Erythroblast (primary cell): ENCODE measurements at regions not wholly inside any gene's neighbourhood (a gene's known extent, or its start where the extent isn't known, plus 50 kb on each side); places are given as distances from the start of the nearest gene placed in this dataset.

Experiments
- DNase-seq, 2 experiments: peaks; one replicate each; lab custom pipeline; 2025; lab: John Stamatoyannopoulos, UW
- GATA1 ChIP-seq: IDR thresholded peaks from 2 replicates; pipeline ENCODE4 v1.6.1; 2011; ENCODE audit warnings: low read depth, mild to moderate bottlenecking, control low read depth, low read length, moderate library complexity
- POLR2A ChIP-seq: IDR thresholded peaks from 2 replicates; pipeline ENCODE4 v1.6.1; 2011; ENCODE audit warnings: mild to moderate bottlenecking, low read length

DNA sequence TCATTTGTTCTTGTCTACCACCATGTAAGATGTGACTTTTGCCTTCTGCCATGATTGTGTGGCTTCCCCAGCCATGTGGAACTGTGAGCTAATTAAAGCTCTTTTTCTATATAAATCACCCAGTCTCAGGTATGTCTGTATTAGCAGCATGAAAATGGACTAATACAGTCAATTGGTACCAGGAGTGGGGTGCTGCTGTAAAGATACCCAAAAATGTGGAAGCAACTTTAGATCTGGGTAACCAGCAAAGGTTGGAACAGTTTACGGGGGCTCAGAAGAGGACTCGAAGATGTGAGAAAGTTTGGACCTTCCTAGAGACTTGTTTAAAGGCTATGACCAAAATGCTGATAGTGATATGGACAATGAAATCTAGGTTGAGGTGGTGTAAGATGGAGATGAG, 488.9 kb downstream of the ISL1 start:
- no peak for DNase-seq
- TF ChIP-seq POLR2A = no peak
- TF ChIP-seq GATA1 = no peak

DNA sequence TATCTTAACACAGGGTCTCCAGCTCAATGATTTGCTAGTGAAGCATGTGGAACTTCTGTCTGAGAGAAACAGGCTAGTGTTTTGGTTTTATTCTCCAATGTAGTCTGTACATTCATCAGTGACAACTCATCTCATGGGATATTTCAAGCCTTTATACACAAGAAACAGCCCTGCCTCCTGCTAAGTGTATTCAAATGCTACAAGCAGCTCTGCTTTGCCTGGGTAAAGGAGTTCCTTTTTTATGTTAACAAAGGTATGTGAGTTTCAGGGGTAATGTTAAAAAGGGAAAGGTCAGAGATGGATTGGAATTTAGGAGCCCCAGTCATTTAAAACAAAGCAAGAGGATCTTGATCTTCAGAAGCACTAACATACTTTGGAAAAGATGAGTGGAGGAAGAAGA, 498.7 kb downstream of the ISL1 start:
- TF ChIP-seq GATA1 (no peak), POLR2A (no peak)
- no peak for DNase-seq

DNA sequence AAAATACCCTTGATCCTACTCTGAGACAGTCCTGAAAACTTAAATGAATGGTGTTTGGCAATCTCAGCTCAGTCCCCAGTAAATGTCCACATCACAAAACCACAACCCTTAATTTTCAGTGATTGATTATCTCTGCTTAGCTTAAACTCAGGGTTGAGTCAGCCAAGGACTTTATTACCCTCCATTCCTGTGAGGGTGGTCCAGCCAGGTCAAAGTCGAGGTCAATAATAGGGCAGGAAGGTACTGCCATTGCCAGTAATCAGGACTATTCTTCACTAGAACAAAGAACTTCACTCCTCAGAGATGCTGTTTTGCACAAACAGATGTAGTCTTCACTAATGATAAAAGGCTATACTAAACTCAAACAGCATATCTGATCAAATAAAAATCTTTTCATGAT, 499.4 kb downstream of the ISL1 start:
- TF ChIP-seq POLR2A (no peak), GATA1 (no peak)
- DNase-seq = no peak

DNA sequence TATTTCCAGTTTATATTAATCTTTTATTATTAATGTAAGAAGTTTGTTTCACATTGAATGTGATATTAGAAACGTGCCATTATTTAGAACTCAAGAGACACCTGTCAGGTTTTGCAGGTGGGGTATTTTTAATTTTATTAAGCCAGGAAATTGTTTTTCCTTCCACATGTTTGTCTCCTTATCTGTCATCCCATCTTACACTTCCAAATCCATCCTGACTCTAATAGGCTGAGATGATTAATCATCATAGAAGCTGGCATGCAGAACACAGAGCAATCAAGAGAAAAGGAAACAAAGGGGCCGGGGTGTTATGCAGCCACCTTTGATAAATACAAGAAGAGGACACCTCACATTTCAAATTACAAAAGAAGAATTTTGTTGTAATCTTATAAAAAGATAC, 506.5 kb downstream of the ISL1 start:
- no peak for TF ChIP-seq POLR2A
- TF ChIP-seq GATA1 = no peak
- DNase-seq = no peak

DNA sequence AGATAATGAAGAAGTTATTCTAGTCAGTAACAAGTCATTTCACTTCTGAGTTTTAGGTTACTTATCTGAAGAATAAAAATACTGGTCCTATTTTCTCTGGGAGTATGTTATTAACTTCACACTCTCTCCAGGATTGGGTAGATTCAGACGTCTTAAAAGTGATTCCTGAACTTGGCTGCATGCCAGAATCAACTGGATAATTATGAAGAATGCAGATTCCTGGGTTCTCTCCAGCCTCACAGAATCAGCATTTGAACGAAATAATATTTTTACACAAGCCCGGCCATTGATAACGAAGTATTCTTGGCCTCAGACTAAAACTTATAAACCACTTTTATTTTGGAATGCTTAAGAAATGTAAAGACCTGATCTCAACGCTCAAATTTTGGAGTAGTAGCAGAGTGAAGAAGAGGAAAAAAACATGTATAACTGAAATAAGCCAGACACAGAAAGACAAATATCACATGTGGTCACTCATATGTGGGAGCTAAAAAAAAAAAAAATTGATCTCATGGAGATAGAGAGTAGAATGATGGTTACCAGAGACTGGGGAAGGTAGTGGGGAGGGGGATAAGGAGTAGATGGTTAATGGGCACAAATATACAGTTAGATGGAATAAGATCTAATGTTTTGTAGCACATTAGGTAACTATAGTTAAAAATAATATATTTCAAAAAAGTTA, 507.3 kb downstream of the ISL1 start:
- TF ChIP-seq POLR2A = no peak
- no peak for TF ChIP-seq GATA1
- DNase-seq = no peak

DNA sequence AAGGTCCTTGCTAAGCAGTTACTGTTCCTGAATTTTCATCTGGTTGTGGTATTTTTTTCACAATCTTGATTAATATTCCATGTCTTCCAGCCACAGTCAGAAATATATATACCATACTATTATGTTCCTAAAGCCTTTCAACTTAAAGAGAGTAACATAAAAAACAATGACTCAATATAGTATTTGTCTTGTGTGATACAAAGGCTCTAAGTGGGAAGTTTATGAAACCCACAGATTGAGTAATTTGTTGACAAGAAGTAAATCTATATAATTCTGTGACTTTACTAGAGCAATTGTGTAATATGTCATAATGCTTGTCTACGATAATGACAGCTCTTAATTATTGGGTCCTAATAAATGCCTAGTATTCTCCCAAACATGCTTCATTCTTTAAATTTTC, 509.4 kb downstream of the ISL1 start:
- DNase-seq = no peak

DNA sequence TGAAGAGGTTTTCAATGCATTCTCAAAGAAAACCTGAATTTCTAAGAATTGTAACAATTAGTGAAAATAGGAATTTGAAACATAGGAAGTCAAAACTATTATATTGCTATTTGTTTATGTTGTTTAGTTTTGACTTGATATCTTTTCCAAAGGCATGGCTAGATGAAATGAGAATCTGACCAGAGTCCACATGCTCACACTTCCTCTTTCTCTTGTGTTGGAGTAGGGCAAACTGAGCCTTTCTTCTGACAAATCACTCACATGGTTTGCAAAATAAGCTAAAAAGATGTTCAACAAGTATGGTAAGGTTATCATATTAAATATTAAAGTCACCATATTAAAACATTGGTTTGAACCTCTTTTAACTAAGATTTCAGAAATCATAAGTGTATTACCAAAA, 512.6 kb downstream of the ISL1 start:
- no peak for DNase-seq
- TF ChIP-seq POLR2A = no peak
- TF ChIP-seq GATA1 = no peak

More for the DNA sequence above, 509.4 kb downstream of the ISL1 start:
- no peak for TF ChIP-seq GATA1
- TF ChIP-seq POLR2A = no peak

DNA sequence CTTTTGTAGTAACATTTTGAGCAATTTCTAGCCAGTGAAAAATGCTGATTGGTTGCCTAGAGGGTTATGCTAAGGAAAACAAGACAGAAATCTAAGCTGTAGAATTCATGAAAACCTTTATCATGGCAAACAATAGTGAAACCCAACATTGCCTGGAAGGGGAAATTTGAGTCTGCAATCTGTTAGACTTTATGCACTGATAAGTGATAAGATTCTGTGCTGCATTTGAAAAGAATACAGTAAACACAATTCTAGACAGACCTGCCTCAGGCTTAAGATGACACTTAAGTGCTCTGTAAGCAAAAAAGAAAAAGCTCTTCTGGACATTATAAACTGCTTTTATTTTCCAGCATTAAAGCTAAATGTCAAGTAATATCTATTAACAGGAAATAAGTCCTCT, 519.3 kb downstream of the ISL1 start:
- DNase-seq = no peak
- TF ChIP-seq GATA1 = no peak

DNA sequence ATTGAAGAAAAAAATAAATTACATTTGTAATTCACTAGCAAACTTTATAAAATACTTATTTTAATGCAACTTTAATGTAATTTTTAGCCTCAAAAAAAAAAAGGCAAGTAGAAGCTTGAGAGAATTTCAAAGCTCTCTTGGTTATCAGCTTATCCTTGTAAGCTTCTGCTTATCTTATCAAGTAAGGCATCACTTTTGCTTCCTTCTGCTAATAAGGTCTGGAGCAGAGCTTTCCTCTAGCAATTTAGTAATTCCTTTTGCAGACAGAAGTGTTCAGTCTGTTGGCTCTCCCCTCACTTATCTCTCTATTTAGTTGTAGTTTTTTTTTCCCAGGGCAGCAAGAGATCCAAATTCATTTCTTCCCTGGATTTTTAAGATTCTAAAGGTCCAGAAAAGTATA, 525.0 kb downstream of the ISL1 start:
- DNase-seq = peak in 1 of 2 experiments; percentile 0
- TF ChIP-seq POLR2A (no peak), GATA1 (no peak)

DNA sequence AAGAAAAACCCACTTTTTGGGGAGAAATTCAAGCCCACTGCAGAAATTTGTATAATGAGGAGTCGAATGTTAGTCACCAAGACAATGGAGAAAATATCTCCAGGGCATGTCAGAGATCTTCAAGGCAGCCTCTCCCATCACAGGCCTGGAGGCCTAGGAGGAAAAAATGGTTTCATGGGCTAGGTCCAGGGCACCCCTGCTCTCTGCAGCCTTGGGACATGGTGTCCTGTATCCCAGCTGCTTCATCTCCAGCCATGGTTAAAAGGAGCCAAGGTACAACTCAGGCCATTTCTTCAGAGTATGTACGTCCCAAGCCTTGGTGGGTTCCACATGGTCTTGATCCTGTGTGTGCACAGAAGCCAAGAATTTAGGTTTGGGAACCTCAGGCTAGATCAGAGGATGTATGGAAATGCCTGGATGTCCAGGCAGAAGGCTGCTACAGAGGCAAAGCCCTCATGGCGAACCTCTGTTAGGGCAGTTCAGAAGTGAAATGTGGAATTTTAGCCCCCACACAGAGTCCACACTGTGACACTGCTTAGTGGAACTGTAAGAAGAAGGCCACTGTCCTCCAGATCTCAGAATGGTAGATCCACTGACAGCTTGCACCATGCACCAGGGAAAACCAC, 561.4 kb downstream of the ISL1 start:
- DNase-seq = no peak
- TF ChIP-seq POLR2A (no peak), GATA1 (no peak)

DNA sequence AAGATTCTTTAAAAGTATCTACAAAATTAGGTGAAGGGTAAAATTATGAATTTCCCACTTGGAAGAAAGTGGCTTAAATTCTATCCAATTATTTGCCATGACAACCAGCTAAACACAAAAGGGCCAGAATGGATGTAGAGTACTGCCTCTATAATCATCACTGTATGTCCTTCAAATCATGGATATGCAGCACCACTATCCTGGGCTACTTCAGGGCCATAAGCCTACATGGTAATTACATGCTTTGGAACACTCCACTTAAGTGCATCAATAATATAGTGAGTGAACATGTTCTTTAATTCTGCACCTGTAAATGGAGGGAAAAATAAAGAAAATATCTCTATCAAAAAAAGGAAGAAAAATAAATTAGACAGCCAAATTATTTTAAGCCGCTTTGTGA, 575.2 kb downstream of the ISL1 start:
- no peak for TF ChIP-seq POLR2A
- TF ChIP-seq GATA1 = no peak
- no peak for DNase-seq

DNA sequence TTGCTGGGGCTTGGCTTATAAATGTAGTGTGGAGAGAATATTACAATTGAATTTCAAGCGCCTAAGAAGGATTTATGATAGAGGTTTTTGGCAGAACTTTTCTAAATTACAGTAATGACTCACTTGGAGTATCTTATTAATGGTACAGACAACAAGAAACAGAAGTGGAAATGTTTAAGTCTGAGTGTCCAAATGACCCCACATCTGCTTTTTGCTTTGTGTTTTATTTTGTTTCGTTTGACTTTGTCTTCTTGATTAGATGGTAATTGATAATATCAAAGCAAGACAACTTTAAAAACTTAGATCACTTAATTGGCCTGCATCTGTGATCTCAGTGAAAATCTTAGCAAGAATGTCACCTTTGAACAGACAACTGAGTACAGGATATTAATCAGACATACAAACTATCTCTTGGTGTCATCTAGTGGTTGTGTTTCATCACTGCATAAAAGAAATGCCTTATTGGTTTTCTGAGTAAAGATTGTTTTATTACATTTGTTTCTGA, 577.4 kb downstream of the ISL1 start:
- TF ChIP-seq POLR2A (no peak), GATA1 (no peak)
- DNase-seq = no peak

DNA sequence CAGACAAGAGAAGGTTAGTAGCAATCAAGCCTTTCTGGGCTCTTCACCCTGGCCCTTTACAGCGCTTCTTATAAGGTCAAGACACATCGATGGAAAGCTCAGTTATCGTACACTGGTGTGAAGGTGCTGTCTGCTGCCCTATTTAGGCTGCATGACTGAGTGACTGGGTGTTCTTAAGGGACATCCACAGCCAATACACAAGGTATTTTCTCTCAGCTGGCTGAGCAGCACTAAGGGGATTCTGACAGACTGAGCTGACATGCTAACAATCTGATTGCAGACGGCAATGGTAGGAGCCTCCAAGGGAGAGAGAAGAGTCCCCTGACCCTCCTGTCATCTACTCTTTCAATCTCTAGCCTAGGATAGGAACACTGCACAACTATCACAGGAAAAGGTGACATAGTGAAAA, 577.9 kb downstream of the ISL1 start:
- TF ChIP-seq GATA1 (no peak), POLR2A (no peak)
- DNase-seq = no peak

DNA sequence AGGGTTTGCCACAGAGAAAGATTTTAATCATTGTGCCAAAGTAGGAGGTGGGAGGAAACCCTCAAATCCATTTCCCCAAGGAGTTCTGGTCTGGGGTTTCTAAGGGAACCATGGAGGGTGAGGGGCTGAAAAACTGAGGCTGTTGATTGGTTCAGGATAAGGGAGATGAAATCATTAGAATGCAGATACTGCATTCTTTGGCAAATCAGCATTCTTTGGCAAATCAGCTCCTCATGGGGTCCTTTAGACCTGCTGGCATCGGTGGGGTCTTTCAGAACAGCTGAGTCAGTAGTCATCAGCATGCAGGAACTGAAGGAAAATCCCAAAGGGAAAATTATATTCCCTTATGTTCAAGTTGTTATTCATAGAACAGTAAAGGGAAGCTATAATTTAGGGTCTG, 585.5 kb downstream of the ISL1 start:
- DNase-seq = no peak

DNA sequence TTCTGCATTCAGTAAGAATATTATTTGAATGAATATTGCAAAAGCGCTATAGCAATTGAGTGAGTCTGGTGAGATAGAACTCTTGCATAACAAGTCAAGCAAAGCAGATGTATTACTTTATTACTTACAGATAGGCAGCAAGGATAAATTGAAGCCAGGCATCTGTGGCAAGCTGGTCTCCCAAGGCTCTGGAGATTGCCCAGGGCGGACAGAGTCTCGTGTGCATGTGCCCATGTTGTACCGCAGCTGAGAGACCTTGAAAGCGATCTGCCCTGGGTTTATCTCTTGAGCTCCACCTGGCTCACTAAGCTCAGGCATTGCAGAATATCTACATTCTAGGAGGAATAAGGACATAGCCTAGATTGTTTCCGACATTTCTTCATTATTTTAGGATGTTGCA, 591.6 kb downstream of the ISL1 start:
- no peak for DNase-seq
- TF ChIP-seq GATA1 (no peak), POLR2A (no peak)

More for the DNA sequence above, 585.5 kb downstream of the ISL1 start:
- no peak for TF ChIP-seq POLR2A
- TF ChIP-seq GATA1 = no peak
